Mesendoderm (in vitro differentiated cells): ENCODE measurements at regions not wholly inside any gene's neighbourhood (a gene's known extent, or its start where the extent isn't known, plus 50 kb on each side); places are given as distances from the start of the nearest gene placed in this dataset.
"Not testable (repeated sequence)": the region's sequence is repeated elsewhere in the genome, so short reads cannot be mapped to it uniquely, and the experiment has no call there.

Experiments used
- DNase-seq: peaks from one replicate; pipeline ENCODE4 v3.0.0; 2013
- H2AK5ac ChIP-seq: 2 replicates; pipeline ENCODE4 v1.6.1; 2013; ENCODE audit warnings: low read length, inconsistent platforms
- H2BK120ac ChIP-seq: 2 replicates; pipeline ENCODE4 v1.6.1; 2013; ENCODE audit warnings: low read depth, mild to moderate bottlenecking, low read length, moderate library complexity, mixed read lengths
- H2BK15ac ChIP-seq: replicated peaks from 2 replicates; pipeline ENCODE4 v1.6.1; 2013; ENCODE audit warnings: low read depth, mild to moderate bottlenecking, moderate library complexity
- H2BK5ac ChIP-seq: 2 replicates; pipeline ENCODE4 v1.6.1; 2013; ENCODE audit warnings: low read length, inconsistent platforms
- H3K18ac ChIP-seq: 2 replicates; pipeline ENCODE4 v1.6.1; 2013; ENCODE audit warnings: mild to moderate bottlenecking, low read length, mixed read lengths
- H3K23ac ChIP-seq: one replicate; pipeline ENCODE4 v1.6.1; 2013; ENCODE audit warnings: low read length
- H3K27ac ChIP-seq: 2 replicates; pipeline ENCODE4 v1.5.1; 2013; ENCODE audit warnings: low read depth, mild to moderate bottlenecking, inconsistent platforms, low read length, moderate library complexity
- H3K27me3 ChIP-seq: 2 replicates; pipeline ENCODE4 v1.6.1; 2013; ENCODE audit warnings: low read length, control low read depth, mild to moderate bottlenecking, inconsistent platforms; ENCODE audit not compliant: insufficient read depth, poor library complexity
- H3K36me3 ChIP-seq: 2 replicates; pipeline ENCODE4 v1.6.1; 2013; ENCODE audit warnings: low read length, inconsistent platforms; ENCODE audit not compliant: control insufficient read depth, insufficient read depth
- H3K4ac ChIP-seq: one replicate; pipeline ENCODE4 v1.6.1; 2013; ENCODE audit warnings: low read depth, mild to moderate bottlenecking, low read length, moderate library complexity
- H3K4me1 ChIP-seq: 2 replicates; pipeline ENCODE4 v1.6.1; 2013; ENCODE audit warnings: low read depth, low read length, inconsistent platforms; ENCODE audit not compliant: control insufficient read depth
- H3K4me2 ChIP-seq: 2 replicates; pipeline ENCODE4 v1.6.1; 2013; ENCODE audit warnings: low read length
- H3K4me3 ChIP-seq: 2 replicates; pipeline ENCODE4 v1.5.1; 2013; ENCODE audit warnings: mild to moderate bottlenecking, low read length
- H3K56ac ChIP-seq: one replicate; pipeline ENCODE4 v1.6.1; 2013; ENCODE audit warnings: low read length
- H3K79me1 ChIP-seq: 2 replicates; pipeline ENCODE4 v1.6.1; 2013; ENCODE audit warnings: low read length, inconsistent platforms
- H3K79me2 ChIP-seq: 2 replicates; pipeline ENCODE4 v1.6.1; 2013; ENCODE audit warnings: mild to moderate bottlenecking, low read length; ENCODE audit not compliant: control insufficient read depth, insufficient read depth
- H3K9ac ChIP-seq: 2 replicates; pipeline ENCODE4 v1.6.1; 2013; ENCODE audit warnings: low read length, inconsistent platforms
- H4K5ac ChIP-seq: one replicate; pipeline ENCODE4 v1.6.1; 2013; ENCODE audit warnings: low read length
- H4K8ac ChIP-seq: one replicate; pipeline ENCODE4 v1.6.1; 2013; ENCODE audit warnings: low read depth, mild to moderate bottlenecking, control low read depth, low read length, moderate library complexity
- WGBS: extraction: QIAGEN DNeasy Blood & Tissue Kit; methylation state at CpG from one replicate; pipeline ENCODE4 v1.1.7; 2013; ENCODE audit warnings: low lambda C conversion rate, missing lambda C conversion rate; ENCODE audit not compliant: insufficient coverage; ENCODE audit errors: extremely low coverage; 5-methylcytosine and 5-hydroxymethylcytosine counted together

- Histone ChIP-seq H4K5ac (no peak overlapping the region), H2BK120ac (no peak overlapping the region), H3K79me2 (no peaks in the 10 kb centered on the region), H3K4me1 (no peaks in the 10 kb centered on the region), H3K27ac (no peak overlapping the region), H3K79me1 (no peaks in the 10 kb centered on the region), H3K23ac (no peak overlapping the region), H3K9ac (no peak overlapping the region), H2AK5ac (no peak overlapping the region), H3K56ac (no peak overlapping the region), H3K4me3 (no peak overlapping the region), H2BK5ac (no peak overlapping the region), H4K8ac (no peak overlapping the region), H3K4ac (no peak overlapping the region), H2BK15ac (no peak overlapping the region), H3K18ac (no peak overlapping the region), H3K36me3 (no peaks in the 10 kb centered on the region), H3K27me3 (no peaks in the 10 kb centered on the region), H3K4me2 (no peak overlapping the region)
- no peak for DNase-seq
Observed at GRCh38 chr9:102164247-102164646, 425.8 kb upstream of the GRIN3A start.

- H3K4ac ChIP-seq, H3K56ac ChIP-seq, H2AK5ac ChIP-seq, H4K5ac ChIP-seq, H3K27ac ChIP-seq, H3K79me1 ChIP-seq, H3K9ac ChIP-seq, H3K4me1 ChIP-seq, H3K23ac ChIP-seq, H3K27me3 ChIP-seq, H3K18ac ChIP-seq, H2BK5ac ChIP-seq, H3K36me3 ChIP-seq, H2BK15ac ChIP-seq, H3K4me3 ChIP-seq, H3K4me2 ChIP-seq, H3K79me2 ChIP-seq, H4K8ac ChIP-seq, H2BK120ac ChIP-seq: not testable (repeated sequence)
- WGBS, result no CpG with 5 or more reads among the region's 12 CpGs
- DNase-seq, result peak; percentile 34
Observed at GRCh38 chr9:102153081-102153480, 414.6 kb upstream of the GRIN3A start.

GRCh38 chr9:102135768-102136167 is 397.3 kb upstream of the GRIN3A start:
- Histone ChIP-seq H3K56ac (no peak overlapping the region), H3K79me1 (no peaks in the 10 kb centered on the region), H3K79me2 (no peaks in the 10 kb centered on the region), H4K5ac (no peak overlapping the region), H3K4me1 (no peaks in the 10 kb centered on the region), H3K4me3 (no peak overlapping the region), H3K4me2 (no peak overlapping the region), H3K36me3 (no peaks in the 10 kb centered on the region), H3K23ac (no peak overlapping the region), H3K9ac (no peak overlapping the region), H2BK120ac (no peak overlapping the region), H2BK5ac (no peak overlapping the region), H3K18ac (no peak overlapping the region), H3K27ac (no peak overlapping the region), H4K8ac (no peak overlapping the region), H2BK15ac (no peak overlapping the region), H3K4ac (no peak overlapping the region), H2AK5ac (no peak overlapping the region), H3K27me3 (no peaks in the 10 kb centered on the region)
- peak; percentile 57 for DNase-seq
- no CpG with 5 or more reads among the region's 1 CpG for WGBS

- H3K18ac ChIP-seq, result no peak overlapping the region
- H2AK5ac ChIP-seq, result no peak overlapping the region
- no peak overlapping the region for H2BK15ac ChIP-seq
- H2BK120ac ChIP-seq, result no peak overlapping the region
- H3K9ac ChIP-seq, result no peak overlapping the region
- no peak overlapping the region for H3K56ac ChIP-seq
- no peak overlapping the region for H3K4me3 ChIP-seq
- no peaks in the 10 kb centered on the region for H3K79me1 ChIP-seq
- no peak overlapping the region for H3K27ac ChIP-seq
- H3K27me3 ChIP-seq, result no peaks in the 10 kb centered on the region
- no peak overlapping the region for H2BK5ac ChIP-seq
- no CpG with 5 or more reads among the region's 3 CpGs for WGBS
- no peak overlapping the region for H3K4ac ChIP-seq
- H3K4me2 ChIP-seq, result no peak overlapping the region
- H4K5ac ChIP-seq, result no peak overlapping the region
- no peak overlapping the region for H3K23ac ChIP-seq
- DNase-seq, result peak; percentile 21
- H3K79me2 ChIP-seq, result no peaks in the 10 kb centered on the region
- H3K36me3 ChIP-seq, result no peaks in the 10 kb centered on the region
- no peaks in the 10 kb centered on the region for H3K4me1 ChIP-seq
- H4K8ac ChIP-seq, result no peak overlapping the region
Observed at GRCh38 chr9:102124465-102124864, 386.0 kb upstream of the GRIN3A start.

- Histone ChIP-seq H3K18ac (no peak overlapping the region), H2BK120ac (no peak overlapping the region), H3K4me1 (no peaks in the 10 kb centered on the region), H3K4me2 (no peak overlapping the region), H2AK5ac (no peak overlapping the region), H4K5ac (no peak overlapping the region), H3K23ac (no peak overlapping the region), H3K36me3 (no peaks in the 10 kb centered on the region), H3K4ac (no peak overlapping the region), H3K79me1 (no peaks in the 10 kb centered on the region), H4K8ac (no peak overlapping the region), H2BK5ac (no peak overlapping the region), H3K27ac (no peak overlapping the region), H3K27me3 (no peaks in the 10 kb centered on the region), H3K56ac (no peak overlapping the region), H2BK15ac (no peak overlapping the region), H3K9ac (no peak overlapping the region), H3K79me2 (no peaks in the 10 kb centered on the region), H3K4me3 (no peak overlapping the region)
- DNase-seq, result no peak
Observed at GRCh38 chr9:102114557-102114956, 376.1 kb upstream of the GRIN3A start.

GRCh38 chr9:102113191-102113590 is 374.7 kb upstream of the GRIN3A start:
- Histone ChIP-seq H3K27me3 (no peaks in the 10 kb centered on the region), H3K4ac (no peak overlapping the region), H3K56ac (no peak overlapping the region), H3K18ac (no peak overlapping the region), H3K79me2 (no peaks in the 10 kb centered on the region), H3K79me1 (no peaks in the 10 kb centered on the region), H3K9ac (no peak overlapping the region), H2BK120ac (no peak overlapping the region), H2AK5ac (no peak overlapping the region), H3K36me3 (no peaks in the 10 kb centered on the region), H2BK15ac (no peak overlapping the region), H3K4me2 (no peak overlapping the region), H3K27ac (no peak overlapping the region), H2BK5ac (no peak overlapping the region), H3K4me1 (no peaks in the 10 kb centered on the region), H4K8ac (no peak overlapping the region), H3K4me3 (no peak overlapping the region), H3K23ac (no peak overlapping the region), H4K5ac (no peak overlapping the region)
- WGBS, result no CpG with 5 or more reads among the region's 1 CpG
- no peak for DNase-seq
